ENCODE measurements at regions not wholly inside any gene's neighbourhood (a gene's known extent, or its start where the extent isn't known, plus 50 kb on each side); places are given as distances from the start of the nearest gene placed in this dataset.

DNA sequence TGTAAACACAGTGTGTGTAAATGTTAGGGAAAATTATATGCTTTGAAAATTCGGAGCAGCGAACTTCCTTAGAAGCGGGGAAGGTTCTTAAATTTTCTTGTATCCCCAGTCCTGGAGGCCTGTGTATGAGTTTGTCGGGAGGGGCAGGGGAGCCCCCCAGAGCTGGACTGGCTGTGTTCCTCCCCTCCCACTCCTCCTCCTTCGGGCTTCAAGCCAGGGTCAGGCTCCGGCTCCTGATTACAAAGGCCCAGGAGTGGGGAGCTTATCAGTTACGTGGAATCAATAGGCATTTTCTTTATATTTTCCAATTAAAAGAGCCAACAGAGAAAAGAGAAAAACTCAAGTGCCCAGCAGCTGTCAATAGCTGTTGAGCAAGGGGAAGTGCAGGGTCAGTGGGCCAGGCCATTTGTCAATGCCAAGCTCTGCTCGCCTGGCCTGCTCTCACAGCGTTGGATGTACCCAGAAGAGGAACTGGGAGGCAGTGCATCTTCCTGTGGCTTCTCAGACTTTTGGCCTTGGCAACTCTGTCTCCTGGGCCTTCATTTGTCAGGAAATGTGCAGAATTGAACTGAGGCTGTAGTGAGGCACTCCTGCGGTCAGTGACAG lies 156.9 kb upstream of the PCBD1 start:
- TF ChIP-seq CTCF (optimal IDR thresholded peaks at IDR 0.05 in 1 of 3, IDR thresholded peaks at IDR 0.05 in 1 of 3, conservative IDR thresholded peaks at IDR 0.05 in 1 of 3; ENCODE audit: extremely low read depth in 1 of 3, insufficient read depth in 2 of 3, low read length in 3 of 3) = no peak
- TF ChIP-seq EZH2 (IDR thresholded peaks at IDR 0.05; ENCODE audit: low read length) = no peak

Data from keratinocyte (primary cell).